Neuron (in vitro differentiated cells): ENCODE measurements at regions not wholly inside any gene's neighbourhood (a gene's known extent, or its start where the extent isn't known, plus 50 kb on each side); places are given as distances from the start of the nearest gene placed in this dataset.

Source experiments
- H2AFZ ChIP-seq: one replicate; pipeline ENCODE4 v1.6.1; 2013; ENCODE audit warnings: low read depth, mild to moderate bottlenecking, inconsistent platforms, low read length, moderate library complexity
- H3K27me3 ChIP-seq: one replicate; pipeline ENCODE4 v1.6.1; 2013; ENCODE audit warnings: low read length; ENCODE audit not compliant: insufficient read depth
- H3K36me3 ChIP-seq: one replicate; pipeline ENCODE4 v1.6.1; 2013; ENCODE audit warnings: low read length; ENCODE audit not compliant: insufficient read depth
- H3K4me1 ChIP-seq: one replicate; pipeline ENCODE4 v1.6.1; 2013; ENCODE audit warnings: low read length; ENCODE audit not compliant: insufficient read depth
- H3K4me3 ChIP-seq: 2 replicates; pipeline ENCODE4 v1.5.1; 2013; ENCODE audit warnings: mild to moderate bottlenecking, low read length, moderate library complexity
- H3K9me3 ChIP-seq: one replicate; pipeline ENCODE4 v1.6.1; 2013; ENCODE audit warnings: low read length

DNA sequence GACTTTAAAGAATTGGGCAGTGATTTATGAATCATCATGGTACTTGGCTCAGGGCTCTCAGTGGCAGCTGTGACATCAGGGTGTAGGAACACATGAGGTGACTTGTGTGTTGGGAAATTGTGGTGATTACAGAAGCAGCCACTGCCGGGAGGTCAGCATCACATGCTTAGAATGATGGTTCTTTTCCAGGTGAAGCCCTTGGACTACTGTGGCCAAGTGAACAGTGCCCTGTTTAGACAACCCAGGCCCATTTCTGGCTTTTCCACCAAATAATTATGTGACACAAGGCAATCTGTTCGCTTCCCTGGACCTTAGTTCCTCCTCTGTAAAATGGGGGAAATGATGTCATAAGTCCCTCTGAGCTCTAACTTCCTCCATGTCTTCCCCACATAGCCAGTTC lies 139.7 kb upstream of the ROPN1 start:
- no peak overlapping the region for H3K4me3 ChIP-seq
- no peaks in the 10 kb centered on the region for H3K9me3 ChIP-seq
- H3K36me3 ChIP-seq: no peaks in the 10 kb centered on the region
- no peak overlapping the region for H2AFZ ChIP-seq
- no peaks in the 10 kb centered on the region for H3K27me3 ChIP-seq
- H3K4me1 ChIP-seq: peaks cover 3% of the 10 kb centered on the region

DNA sequence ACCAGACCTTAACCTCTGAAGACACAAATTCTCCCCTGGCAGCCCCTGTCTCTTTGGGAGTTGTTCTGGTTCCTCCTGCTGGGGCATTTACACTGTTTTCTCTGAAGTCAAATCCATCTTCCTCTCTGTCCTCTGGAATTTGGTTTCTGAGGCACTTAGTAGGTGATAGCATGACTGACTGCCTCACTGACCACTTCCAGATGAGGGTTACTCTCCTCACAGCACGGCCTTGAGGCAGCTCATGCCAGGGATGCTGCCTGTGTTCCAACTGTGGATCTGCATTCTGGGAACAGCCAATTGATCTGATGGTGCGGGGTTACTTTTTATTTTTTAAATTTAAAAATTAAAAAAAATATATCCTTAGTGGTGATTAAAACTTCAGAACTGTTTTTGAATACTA lies 140.9 kb upstream of the ROPN1 start:
- Histone ChIP-seq H3K4me1 (peaks cover 3% of the 10 kb centered on the region), H3K27me3 (no peaks in the 10 kb centered on the region), H2AFZ (no peak overlapping the region), H3K36me3 (no peaks in the 10 kb centered on the region), H3K4me3 (no peak overlapping the region), H3K9me3 (no peaks in the 10 kb centered on the region)

DNA sequence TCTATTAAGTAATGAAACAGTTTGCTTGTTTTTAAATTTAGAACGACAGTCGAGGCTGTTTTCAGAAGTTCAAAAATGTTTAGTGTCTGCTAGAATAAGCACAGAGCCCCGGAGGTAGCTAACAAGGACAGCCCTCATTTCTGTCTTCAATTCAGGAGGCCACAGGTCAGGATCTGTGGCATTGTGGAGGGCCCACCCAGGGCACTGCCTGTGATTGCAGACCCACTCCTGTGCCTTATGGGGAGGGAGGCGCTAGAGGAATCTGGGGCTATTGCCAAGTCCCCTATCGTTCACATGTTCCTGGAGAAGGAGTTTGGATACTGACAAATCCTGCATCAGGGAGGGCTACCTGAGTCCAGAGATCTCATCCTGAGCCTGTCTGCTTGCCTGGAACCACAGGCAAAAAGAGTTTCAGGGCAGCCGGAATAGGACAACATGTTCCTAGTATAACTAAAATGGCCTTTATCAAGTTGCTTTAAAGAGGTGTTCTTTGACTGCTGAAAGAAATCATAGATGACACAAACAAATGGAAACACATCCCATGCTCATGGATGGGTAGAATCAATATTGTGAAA lies 141.5 kb upstream of the ROPN1 start:
- Histone ChIP-seq H3K4me1 (peaks cover 9% of the 10 kb centered on the region), H3K36me3 (no peaks in the 10 kb centered on the region), H3K27me3 (no peaks in the 10 kb centered on the region), H3K4me3 (no peak overlapping the region), H3K9me3 (no peaks in the 10 kb centered on the region), H2AFZ (no peak overlapping the region)

DNA sequence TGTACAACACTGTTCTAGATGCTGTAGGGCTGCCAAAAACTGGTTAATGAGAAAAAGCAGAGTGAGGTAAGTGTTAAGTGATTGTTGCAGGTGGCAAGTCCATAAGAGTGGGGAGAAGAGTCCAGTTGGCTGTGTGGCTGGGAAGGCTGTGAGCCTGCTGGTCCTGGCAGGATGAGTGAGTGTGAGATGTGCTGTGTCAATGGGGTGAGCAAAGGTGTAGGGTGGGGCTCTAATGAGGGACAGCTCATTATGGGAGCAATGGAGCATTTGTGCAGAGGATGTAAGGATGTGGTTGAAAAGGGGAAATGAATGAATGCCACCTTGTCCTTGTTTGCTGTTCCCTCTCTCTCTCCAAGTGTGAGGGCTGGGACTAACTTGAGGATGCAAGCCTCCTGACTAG lies 145.3 kb upstream of the ROPN1 start:
- Histone ChIP-seq H3K36me3 (no peaks in the 10 kb centered on the region), H2AFZ (no peak overlapping the region), H3K27me3 (no peaks in the 10 kb centered on the region), H3K9me3 (no peaks in the 10 kb centered on the region), H3K4me3 (no peak overlapping the region), H3K4me1 (peaks cover 10% of the 10 kb centered on the region)

DNA sequence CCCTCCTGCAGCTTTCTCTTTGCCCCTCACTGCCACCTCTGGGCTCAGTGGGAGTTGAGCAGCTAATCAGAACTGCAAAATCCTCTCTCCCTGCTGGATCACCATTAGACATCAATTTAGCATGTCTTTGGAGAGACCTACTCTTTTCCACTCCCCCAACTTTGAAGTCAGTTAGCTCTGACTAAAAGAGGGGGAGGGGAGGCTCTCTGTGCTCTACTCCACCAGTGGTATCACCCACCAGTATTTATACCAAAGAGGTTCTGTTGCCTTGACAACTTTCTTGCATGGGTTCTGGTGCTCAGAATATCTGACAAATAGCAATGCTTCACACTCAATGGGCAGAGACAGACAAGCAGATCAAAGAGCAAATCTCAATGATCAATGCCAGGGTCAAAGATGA lies 146.2 kb upstream of the ROPN1 start:
- Histone ChIP-seq H3K9me3 (no peaks in the 10 kb centered on the region), H3K27me3 (no peaks in the 10 kb centered on the region), H2AFZ (no peak overlapping the region)

DNA sequence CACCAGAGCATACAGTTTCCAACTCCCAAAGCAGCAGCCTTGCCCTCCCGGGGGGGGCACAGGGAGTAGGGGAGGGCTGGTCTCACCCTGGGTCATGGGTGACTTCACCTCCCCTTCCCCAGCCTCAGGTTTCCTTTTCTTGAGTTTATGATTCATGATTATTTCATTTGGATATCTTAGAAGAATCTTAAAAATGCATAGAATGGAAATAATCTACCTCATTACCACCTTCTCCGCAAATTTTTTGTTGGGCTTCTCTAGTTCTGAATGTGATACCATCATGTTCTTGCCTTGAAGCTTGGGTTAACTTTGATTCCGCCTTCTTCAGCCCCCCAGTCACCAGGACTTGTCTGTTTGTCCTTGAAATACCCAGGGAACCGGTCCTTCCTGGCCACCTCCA lies 148.8 kb upstream of the ROPN1 start:
- Histone ChIP-seq H3K36me3 (no peaks in the 10 kb centered on the region), H3K4me3 (no peak overlapping the region), H3K4me1 (peaks cover 12% of the 10 kb centered on the region), H3K27me3 (no peaks in the 10 kb centered on the region), H2AFZ (no peak overlapping the region), H3K9me3 (no peaks in the 10 kb centered on the region)

More for the DNA sequence above, 146.2 kb upstream of the ROPN1 start:
- Histone ChIP-seq H3K36me3 (no peaks in the 10 kb centered on the region), H3K4me3 (no peak overlapping the region), H3K4me1 (peaks cover 13% of the 10 kb centered on the region)

DNA sequence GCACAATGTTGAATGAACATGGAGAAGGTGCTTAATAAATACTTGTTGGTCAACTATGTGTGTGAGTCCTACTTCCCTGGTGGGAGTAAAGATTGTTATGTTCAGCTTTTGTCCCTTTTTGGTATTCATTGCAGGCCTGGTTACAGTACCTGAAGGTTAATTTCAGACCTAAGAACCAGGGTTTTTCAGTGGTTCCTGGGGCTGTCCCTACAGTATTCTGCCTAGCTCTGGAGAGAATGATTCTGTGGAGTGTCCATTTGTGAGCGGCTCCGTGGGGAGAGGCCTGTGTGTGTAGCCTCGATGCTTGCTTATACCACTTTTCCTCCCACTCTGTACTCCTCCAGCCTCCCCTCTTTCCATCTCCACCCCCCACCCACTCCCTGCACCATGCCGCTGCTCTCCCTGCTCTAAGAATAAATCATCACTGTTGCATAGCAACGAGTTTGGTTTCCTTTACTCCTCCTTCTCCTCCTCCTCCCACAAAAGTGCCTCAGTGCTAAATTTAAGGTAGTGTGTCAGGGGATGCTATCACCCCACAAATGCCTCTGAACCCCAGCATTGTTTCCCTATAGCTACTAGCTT lies 150.6 kb upstream of the ROPN1 start:
- Histone ChIP-seq H3K4me3 (no peak overlapping the region), H3K4me1 (peaks cover 12% of the 10 kb centered on the region), H2AFZ (no peak overlapping the region), H3K27me3 (no peaks in the 10 kb centered on the region), H3K9me3 (no peaks in the 10 kb centered on the region), H3K36me3 (no peaks in the 10 kb centered on the region)

DNA sequence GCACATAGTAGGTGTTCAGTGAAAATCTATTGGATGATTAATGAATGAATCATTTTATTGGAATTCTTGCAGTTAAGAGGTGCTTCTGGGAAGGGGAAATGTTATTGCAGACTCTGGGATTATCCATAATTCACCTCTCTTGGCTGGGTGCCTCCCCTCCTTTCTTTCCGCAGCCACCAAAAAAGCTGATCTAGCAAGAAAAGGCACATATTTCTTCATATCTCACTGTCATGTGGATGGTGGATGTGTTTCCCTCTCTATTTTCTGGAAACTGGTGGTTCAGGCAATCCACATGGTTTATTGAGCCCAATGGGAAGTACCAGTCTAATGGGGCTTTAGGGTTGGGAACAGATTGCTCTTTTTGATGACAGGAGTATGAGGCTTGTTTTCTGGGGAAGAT lies 151.1 kb upstream of the ROPN1 start:
- Histone ChIP-seq H3K36me3 (no peaks in the 10 kb centered on the region), H3K4me3 (no peak overlapping the region), H3K4me1 (peaks cover 10% of the 10 kb centered on the region), H3K9me3 (no peaks in the 10 kb centered on the region), H3K27me3 (no peaks in the 10 kb centered on the region), H2AFZ (no peak overlapping the region)

DNA sequence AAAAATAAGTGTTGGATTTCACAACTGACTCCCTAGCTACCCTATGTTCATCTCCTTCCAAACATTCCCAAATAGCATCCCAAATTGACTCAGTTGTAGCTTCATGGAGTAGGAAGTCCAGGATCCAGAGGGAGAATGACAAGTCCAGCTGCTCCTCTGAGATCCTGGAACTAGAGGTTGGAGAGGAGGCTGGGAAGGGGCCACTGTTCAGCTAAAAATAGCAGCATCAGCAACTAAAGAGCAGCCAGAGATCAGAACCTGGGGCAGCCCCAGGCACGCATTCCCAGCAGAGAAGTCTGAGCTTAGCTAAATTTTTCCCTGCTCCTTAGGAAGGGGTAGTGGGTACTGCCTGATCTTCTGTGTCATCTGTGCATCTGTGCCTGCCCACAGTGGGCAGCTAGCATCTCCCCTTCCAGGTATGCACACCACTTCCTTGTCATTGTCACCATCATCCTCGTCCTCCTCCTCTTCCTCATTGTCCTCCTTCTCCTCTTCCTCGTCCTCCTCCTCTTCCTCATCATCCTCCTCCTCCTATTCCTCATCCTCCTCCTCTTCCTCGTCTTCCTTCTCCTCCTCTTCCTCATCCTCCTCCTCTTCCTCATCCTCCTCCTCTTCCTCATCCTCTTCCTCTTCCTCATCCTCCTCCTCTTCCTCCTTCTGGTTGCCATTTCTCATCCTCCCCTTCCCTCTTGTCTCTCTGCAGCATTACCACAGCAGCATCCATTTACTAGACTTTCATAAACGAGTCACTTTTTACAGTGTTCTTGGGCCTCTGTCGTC lies 152.3 kb upstream of the ROPN1 start:
- Histone ChIP-seq H3K27me3 (no peaks in the 10 kb centered on the region), H3K4me3 (no peak overlapping the region), H3K36me3 (no peaks in the 10 kb centered on the region), H2AFZ (no peak overlapping the region), H3K9me3 (no peaks in the 10 kb centered on the region), H3K4me1 (peaks cover 4% of the 10 kb centered on the region)

DNA sequence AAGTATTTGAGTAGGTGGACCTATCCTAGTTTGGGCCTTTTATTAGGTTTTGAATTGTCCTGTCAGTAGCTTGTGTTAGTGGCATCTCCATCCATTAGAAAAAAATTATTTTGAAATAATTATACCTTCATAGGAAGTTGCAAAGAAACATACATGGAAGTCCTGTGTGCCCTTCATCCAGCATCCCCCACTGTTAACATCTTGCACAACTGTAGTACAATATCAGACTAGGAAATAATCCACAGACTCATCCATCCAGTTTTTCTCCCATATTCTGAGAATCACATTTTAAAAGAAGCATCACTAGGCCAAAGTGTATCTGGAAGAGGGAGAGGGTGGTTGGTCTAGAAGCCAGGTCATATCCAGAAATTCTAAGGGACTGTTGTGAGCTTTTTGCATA lies 155.5 kb upstream of the ROPN1 start:
- no peak overlapping the region for H2AFZ ChIP-seq
- H3K9me3 ChIP-seq: no peaks in the 10 kb centered on the region
- H3K4me3 ChIP-seq: no peak overlapping the region
- no peaks in the 10 kb centered on the region for H3K36me3 ChIP-seq
- H3K4me1 ChIP-seq: peaks cover 3% of the 10 kb centered on the region
- H3K27me3 ChIP-seq: no peaks in the 10 kb centered on the region

DNA sequence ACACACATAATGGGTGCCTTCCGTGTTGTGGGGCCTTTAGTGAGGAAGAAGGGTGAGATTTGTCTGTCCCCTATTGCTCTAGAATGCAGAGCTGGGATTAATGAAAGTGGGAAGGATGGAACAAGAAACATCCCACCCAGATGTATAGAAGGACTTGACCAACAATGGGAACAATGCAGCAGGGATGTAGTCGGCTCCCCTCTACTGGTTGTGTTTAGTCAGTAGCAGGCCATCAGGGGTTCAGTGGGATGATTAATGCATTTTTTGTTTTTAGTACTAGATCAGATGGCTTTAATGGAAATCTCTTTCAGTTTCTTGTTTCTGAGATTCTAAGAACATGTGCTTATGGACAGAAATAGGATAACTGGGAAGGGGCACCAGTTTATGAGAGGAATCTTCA lies 156.0 kb upstream of the ROPN1 start:
- Histone ChIP-seq H3K4me3 (no peak overlapping the region), H3K27me3 (no peaks in the 10 kb centered on the region), H3K36me3 (no peaks in the 10 kb centered on the region), H3K9me3 (no peaks in the 10 kb centered on the region), H3K4me1 (no peaks in the 10 kb centered on the region), H2AFZ (no peak overlapping the region)

DNA sequence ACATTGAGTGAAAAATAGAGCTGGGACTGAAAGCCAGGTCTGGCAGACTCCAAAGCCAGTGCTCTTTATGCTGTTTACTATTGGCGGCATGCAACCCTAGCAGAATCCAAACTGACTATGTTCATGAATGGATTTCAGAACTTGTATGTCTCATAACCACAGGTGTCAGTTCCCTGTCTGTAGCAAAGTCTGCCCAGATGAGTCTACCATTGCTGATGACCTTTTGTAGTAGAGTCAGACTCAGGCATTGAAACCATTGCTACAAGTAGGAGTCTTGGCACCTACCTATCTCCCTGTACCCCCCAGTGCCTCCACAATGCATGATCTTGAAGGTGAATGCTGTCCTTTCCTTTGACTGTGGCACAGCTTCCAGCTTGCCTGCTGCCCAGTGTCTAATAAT lies 157.2 kb upstream of the ROPN1 start:
- Histone ChIP-seq H3K4me1 (no peaks in the 10 kb centered on the region), H2AFZ (no peak overlapping the region)

DNA sequence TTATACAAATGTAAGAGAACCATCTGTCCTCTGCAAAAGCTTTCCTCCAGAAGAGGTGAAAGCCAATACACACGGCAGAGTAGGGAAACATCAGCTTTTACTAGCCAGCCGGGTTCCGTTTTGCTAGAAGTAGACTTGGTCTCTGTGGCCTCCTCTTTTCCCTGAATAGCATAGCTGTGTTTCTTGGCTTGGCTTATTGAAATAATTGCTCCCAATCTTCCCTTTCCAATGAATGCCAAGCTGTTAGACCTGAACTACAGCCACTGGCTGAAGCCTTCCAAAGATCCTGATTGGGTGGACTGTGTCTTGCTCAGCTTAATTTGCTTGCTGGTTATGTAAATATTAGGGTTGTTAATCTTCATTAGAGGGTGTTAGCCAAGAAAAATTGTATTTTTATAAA lies 157.8 kb upstream of the ROPN1 start:
- H3K4me3 ChIP-seq: no peak overlapping the region
- no peaks in the 10 kb centered on the region for H3K36me3 ChIP-seq
- no peaks in the 10 kb centered on the region for H3K4me1 ChIP-seq
- no peak overlapping the region for H2AFZ ChIP-seq
- H3K27me3 ChIP-seq: no peaks in the 10 kb centered on the region
- H3K9me3 ChIP-seq: no peaks in the 10 kb centered on the region

More for the DNA sequence above, 157.2 kb upstream of the ROPN1 start:
- H3K9me3 ChIP-seq: no peaks in the 10 kb centered on the region
- no peak overlapping the region for H3K4me3 ChIP-seq
- H3K27me3 ChIP-seq: no peaks in the 10 kb centered on the region
- no peaks in the 10 kb centered on the region for H3K36me3 ChIP-seq
